GM21717 (cell line): ENCODE measurements at regions not wholly inside any gene's neighbourhood (a gene's known extent, or its start where the extent isn't known, plus 50 kb on each side); places are given as distances from the start of the nearest gene placed in this dataset.

Source experiments
- ATAC-seq: cut with Tn5 transposase; IDR thresholded peaks from one replicate; pipeline ENCODE4 v1.9.1; 2021; ENCODE audit warnings: mild to moderate bottlenecking, moderate library complexity; ENCODE audit not compliant: unreplicated experiment

GRCh38 chr13:39856714-39857113, 201.3 kb downstream of the COG6 start:
- no peak for ATAC-seq

GRCh38 chr13:39858794-39859193, 203.3 kb downstream of the COG6 start:
- ATAC-seq = no peak

- ATAC-seq = no peak
Observed at GRCh38 chr13:39859898-39860297, 204.4 kb downstream of the COG6 start.

- no peak for ATAC-seq
Observed at GRCh38 chr13:39862900-39863299, 207.4 kb downstream of the COG6 start.

GRCh38 chr13:39864221-39864620, 208.8 kb downstream of the COG6 start:
- no peak for ATAC-seq

GRCh38 chr13:39866722-39867121, 211.3 kb downstream of the COG6 start:
- ATAC-seq = no peak

GRCh38 chr13:39867807-39868206, 212.3 kb downstream of the COG6 start:
- no peak for ATAC-seq

- no peak for ATAC-seq
Observed at GRCh38 chr13:39870197-39870747, 214.8 kb downstream of the COG6 start.

GRCh38 chr13:39874331-39875053, 219.0 kb downstream of the COG6 start:
- ATAC-seq = no peak

GRCh38 chr13:39875111-39875987, 219.9 kb downstream of the COG6 start:
- ATAC-seq = no peak

- ATAC-seq = no peak
Observed at GRCh38 chr13:39876258-39876657, 220.8 kb downstream of the COG6 start.

GRCh38 chr13:39877134-39877533, 221.7 kb downstream of the COG6 start:
- no peak for ATAC-seq

GRCh38 chr13:39879286-39880035, 224.0 kb downstream of the COG6 start:
- ATAC-seq = no peak

- no peak for ATAC-seq
Observed at GRCh38 chr13:39881383-39881782, 225.9 kb downstream of the COG6 start.

GRCh38 chr13:39881887-39882286, 226.4 kb downstream of the COG6 start:
- ATAC-seq = no peak

GRCh38 chr13:39884166-39884565, 228.7 kb downstream of the COG6 start:
- no peak for ATAC-seq

GRCh38 chr13:39886336-39886735, 230.9 kb downstream of the COG6 start:
- ATAC-seq = no peak

- ATAC-seq = no peak
Observed at GRCh38 chr13:39887387-39887786, 231.9 kb downstream of the COG6 start.

- ATAC-seq = no peak
Observed at GRCh38 chr13:39888865-39889810, 233.7 kb downstream of the COG6 start.

GRCh38 chr13:39890537-39890936, 235.1 kb downstream of the COG6 start:
- no peak for ATAC-seq
